OCI-LY3 (cell line): ENCODE measurements at regions not wholly inside any gene's neighbourhood (a gene's known extent, or its start where the extent isn't known, plus 50 kb on each side); places are given as distances from the start of the nearest gene placed in this dataset.

Experiments used
- CTCF ChIP-seq: fragments of 200-600, 300-600 bp; sonication (generic); IDR thresholded peaks from 2 replicates; pipeline ENCODE4 v1.5.1; 2014; ENCODE audit warnings: antibody characterized with exemption, low read length, low read depth
- EZH2phosphoT487 ChIP-seq: fragments of 200-600 bp; shearing (Covaris generic); IDR thresholded peaks from 2 replicates; pipeline ENCODE4 v1.6.1; 2018; ENCODE audit warnings: antibody characterized with exemption, mixed run types, low read depth

GRCh38 chr7:98456866-98457265 is 56.0 kb upstream of the BAIAP2L1 start:
- TF ChIP-seq CTCF (no peak), EZH2phosphoT487 (no peak)
